RKO (cell line): ENCODE measurements at regions not wholly inside any gene's neighbourhood (a gene's known extent, or its start where the extent isn't known, plus 50 kb on each side); places are given as distances from the start of the nearest gene placed in this dataset.

Source experiments
- DNase-seq: peaks from one replicate; pipeline ENCODE4 v3.0.0-alpha.2; 2016; ENCODE audit warnings: low spot score

GRCh38 chr4:155564086-155564485 lies 102.6 kb upstream of the GUCY1A1 start:
- no peak for DNase-seq

GRCh38 chr4:155559915-155560314 lies 106.7 kb upstream of the GUCY1A1 start:
- no peak for DNase-seq

GRCh38 chr4:155552180-155552579 lies 114.5 kb upstream of the GUCY1A1 start:
- DNase-seq = no peak

- no peak for DNase-seq
These were observed 118.5 kb upstream of the GUCY1A1 start for GRCh38 chr4:155548173-155548572.

- no peak for DNase-seq
These were observed 120.2 kb upstream of the GUCY1A1 start for GRCh38 chr4:155546451-155546850.

GRCh38 chr4:155545456-155545855 lies 121.2 kb upstream of the GUCY1A1 start:
- DNase-seq = no peak

- DNase-seq = no peak
These were observed 122.1 kb upstream of the GUCY1A1 start for GRCh38 chr4:155544547-155544946.

- peak; percentile 53 for DNase-seq
These were observed 123.4 kb upstream of the GUCY1A1 start for GRCh38 chr4:155543126-155543765.

GRCh38 chr4:155542415-155542814 lies 124.2 kb upstream of the GUCY1A1 start:
- no peak for DNase-seq

GRCh38 chr4:155541716-155542115 lies 124.9 kb upstream of the GUCY1A1 start:
- no peak for DNase-seq

GRCh38 chr4:155540698-155541097 lies 126.0 kb upstream of the GUCY1A1 start:
- DNase-seq = no peak

- no peak for DNase-seq
These were observed 126.9 kb upstream of the GUCY1A1 start for GRCh38 chr4:155539746-155540145.

GRCh38 chr4:155535802-155536454 lies 130.7 kb upstream of the GUCY1A1 start:
- DNase-seq = no peak

- DNase-seq = no peak
These were observed 134.1 kb upstream of the GUCY1A1 start for GRCh38 chr4:155532373-155533085.

- no peak for DNase-seq
These were observed 135.8 kb upstream of the GUCY1A1 start for GRCh38 chr4:155530857-155531256.

- no peak for DNase-seq
These were observed 136.4 kb upstream of the GUCY1A1 start for GRCh38 chr4:155530290-155530689.

- no peak for DNase-seq
These were observed 136.9 kb upstream of the GUCY1A1 start for GRCh38 chr4:155529716-155530115.

GRCh38 chr4:155529272-155529671 lies 137.4 kb upstream of the GUCY1A1 start:
- DNase-seq = no peak

GRCh38 chr4:155526452-155527169 lies 140.0 kb upstream of the GUCY1A1 start:
- DNase-seq = no peak

GRCh38 chr4:155524926-155525455 lies 141.7 kb upstream of the GUCY1A1 start:
- DNase-seq = no peak

GRCh38 chr4:155523358-155523757 lies 143.3 kb upstream of the GUCY1A1 start:
- no peak for DNase-seq

GRCh38 chr4:155522201-155522600 lies 144.4 kb upstream of the GUCY1A1 start:
- no peak for DNase-seq
